Bronchial epithelial cell (primary cell): ENCODE measurements at regions not wholly inside any gene's neighbourhood (a gene's known extent, or its start where the extent isn't known, plus 50 kb on each side); places are given as distances from the start of the nearest gene placed in this dataset.

ENCODE experiments used
- DNase-seq: peaks from one replicate; pipeline ENCODE4 v3.0.0-alpha.2; 2010; ENCODE audit warnings: low read depth
- FAIRE-seq: peaks from 2 replicates; lab custom pipeline; 2011; peaks lifted over from hg19 to GRCh38; lab: Jason Lieb, UNC
- H3K27me3 ChIP-seq: 2 replicates; pipeline ENCODE4 v1.5.1; 2011; ENCODE audit warnings: low read length; ENCODE audit not compliant: control insufficient read depth, insufficient read depth
- H3K36me3 ChIP-seq: 2 replicates; pipeline ENCODE4 v1.5.1; 2011; ENCODE audit warnings: low read length; ENCODE audit not compliant: control insufficient read depth, insufficient read depth
- H3K4me3 ChIP-seq: 2 replicates; pipeline ENCODE4 v1.5.1; 2011; ENCODE audit warnings: mild to moderate bottlenecking, low read depth, low read length, control low read depth
- TF ChIP-seq, protein P1 (sequence below): IDR thresholded peaks from 2 replicates; pipeline ENCODE4 v1.5.1; 2011; ENCODE audit warnings: mild to moderate bottlenecking, moderate library complexity, low read length, control low read depth, inconsistent platforms; ENCODE audit not compliant: insufficient read depth, severe bottlenecking

DNA sequence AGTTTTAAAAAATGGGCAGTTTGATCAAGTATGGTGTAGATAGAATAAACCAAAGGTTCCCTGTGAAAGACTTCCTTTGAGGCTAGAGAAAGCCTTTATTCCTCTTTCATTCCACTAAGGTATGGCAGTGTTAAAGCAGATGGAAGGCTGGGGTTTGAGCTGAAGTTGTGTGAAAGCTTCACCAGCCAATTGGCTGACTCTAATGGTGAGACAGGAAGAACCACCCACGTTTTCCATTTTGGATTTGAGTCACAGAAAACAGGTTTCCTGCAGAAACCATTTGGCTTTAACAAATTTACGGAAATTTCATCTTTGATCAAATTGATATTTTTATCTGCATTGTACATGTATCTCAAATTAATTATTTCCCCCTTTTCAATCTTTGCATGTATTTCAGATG is 455.0 kb downstream of the PCNX1 start:
- no peak for DNase-seq
- TF ChIP-seq, protein P1, sequence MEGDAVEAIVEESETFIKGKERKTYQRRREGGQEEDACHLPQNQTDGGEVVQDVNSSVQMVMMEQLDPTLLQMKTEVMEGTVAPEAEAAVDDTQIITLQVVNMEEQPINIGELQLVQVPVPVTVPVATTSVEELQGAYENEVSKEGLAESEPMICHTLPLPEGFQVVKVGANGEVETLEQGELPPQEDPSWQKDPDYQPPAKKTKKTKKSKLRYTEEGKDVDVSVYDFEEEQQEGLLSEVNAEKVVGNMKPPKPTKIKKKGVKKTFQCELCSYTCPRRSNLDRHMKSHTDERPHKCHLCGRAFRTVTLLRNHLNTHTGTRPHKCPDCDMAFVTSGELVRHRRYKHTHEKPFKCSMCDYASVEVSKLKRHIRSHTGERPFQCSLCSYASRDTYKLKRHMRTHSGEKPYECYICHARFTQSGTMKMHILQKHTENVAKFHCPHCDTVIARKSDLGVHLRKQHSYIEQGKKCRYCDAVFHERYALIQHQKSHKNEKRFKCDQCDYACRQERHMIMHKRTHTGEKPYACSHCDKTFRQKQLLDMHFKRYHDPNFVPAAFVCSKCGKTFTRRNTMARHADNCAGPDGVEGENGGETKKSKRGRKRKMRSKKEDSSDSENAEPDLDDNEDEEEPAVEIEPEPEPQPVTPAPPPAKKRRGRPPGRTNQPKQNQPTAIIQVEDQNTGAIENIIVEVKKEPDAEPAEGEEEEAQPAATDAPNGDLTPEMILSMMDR, result no peak
- H3K36me3 ChIP-seq, result no peaks in the 10 kb centered on the region
- no peaks in the 10 kb centered on the region for H3K27me3 ChIP-seq
- no peak overlapping the region for H3K4me3 ChIP-seq
- FAIRE-seq, result no peak

DNA sequence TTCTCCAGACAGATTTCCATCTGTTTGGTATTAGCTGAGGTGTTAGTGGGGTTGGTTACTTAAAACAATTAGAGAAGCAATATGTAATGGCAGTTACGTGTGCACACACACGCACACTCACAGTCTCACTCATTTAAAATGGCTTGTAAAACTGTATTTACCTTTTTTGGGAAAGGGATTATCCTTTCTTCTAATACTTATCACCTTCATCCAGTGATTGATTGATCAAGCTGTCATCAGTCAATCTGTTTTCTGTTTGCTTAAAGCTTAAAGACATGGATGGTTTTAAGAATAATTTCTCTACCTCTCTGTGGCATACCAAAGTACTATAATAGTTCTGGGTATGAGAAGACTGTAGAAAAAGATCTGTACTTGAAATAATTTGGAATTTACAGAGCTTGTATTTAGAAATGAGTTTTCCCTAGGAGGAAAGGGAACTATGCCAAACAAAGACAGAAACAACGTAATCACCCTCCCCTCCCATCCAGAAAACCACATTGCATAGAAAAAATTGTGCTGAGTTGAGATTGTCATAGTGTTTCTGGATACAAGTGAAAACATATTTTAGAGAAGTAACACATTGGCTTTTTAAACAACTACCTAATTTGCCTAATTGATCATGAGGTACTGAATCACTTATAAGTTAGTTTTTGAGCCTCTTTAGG is 455.8 kb downstream of the PCNX1 start:
- FAIRE-seq (no peak), DNase-seq (no peak)
- Histone ChIP-seq H3K27me3 (no peaks in the 10 kb centered on the region), H3K36me3 (no peaks in the 10 kb centered on the region), H3K4me3 (no peak overlapping the region)
- TF ChIP-seq, protein P1, result no peak

DNA sequence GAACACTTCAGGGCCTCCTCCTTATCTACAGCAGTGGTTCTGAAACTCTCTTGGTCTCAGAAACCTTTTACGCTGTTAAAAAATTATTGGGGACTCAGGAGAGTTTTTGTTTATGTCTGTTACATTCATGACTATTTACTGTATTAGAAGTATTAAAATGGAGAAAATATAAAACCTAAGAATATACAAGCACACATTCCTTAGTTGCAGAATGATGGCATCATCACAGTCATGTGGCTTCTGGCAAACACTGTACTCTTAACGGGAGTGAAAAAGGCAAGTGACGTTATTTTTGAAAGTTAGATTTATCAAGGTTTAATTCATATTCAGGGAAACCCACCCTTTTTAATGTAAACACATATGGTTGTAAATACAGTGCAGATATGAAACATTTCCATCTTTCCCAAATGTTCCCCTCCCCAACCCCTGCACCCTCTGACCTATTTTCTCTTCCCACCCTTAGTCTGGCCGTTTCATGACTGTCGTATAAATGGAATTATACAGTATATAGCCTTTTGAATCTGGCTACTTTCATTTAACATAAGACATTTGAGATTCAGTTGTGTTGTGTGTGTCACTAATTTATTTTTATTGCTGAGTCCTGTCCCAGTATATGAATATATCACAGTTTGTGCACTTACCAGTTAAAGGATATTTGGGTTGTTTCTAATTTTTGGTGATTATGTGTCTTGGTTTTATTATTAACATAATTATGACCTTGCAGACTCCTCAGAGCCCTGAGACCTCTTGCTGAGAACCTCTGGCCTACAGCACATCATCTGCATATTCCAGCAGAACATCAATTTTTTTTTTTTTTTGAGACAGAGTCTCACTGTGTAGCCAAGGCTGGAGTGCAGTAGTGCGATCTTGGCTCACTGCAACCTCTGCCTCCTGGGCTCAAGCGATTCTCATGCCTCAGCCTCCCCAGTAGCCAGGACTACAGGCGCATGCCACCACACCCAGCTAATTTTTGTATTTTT is 457.0 kb downstream of the PCNX1 start:
- no peaks in the 10 kb centered on the region for H3K27me3 ChIP-seq
- H3K4me3 ChIP-seq, result no peak overlapping the region
- FAIRE-seq (no peak), DNase-seq (no peak)
- H3K36me3 ChIP-seq, result no peaks in the 10 kb centered on the region
- TF ChIP-seq, protein P1, result no peak

DNA sequence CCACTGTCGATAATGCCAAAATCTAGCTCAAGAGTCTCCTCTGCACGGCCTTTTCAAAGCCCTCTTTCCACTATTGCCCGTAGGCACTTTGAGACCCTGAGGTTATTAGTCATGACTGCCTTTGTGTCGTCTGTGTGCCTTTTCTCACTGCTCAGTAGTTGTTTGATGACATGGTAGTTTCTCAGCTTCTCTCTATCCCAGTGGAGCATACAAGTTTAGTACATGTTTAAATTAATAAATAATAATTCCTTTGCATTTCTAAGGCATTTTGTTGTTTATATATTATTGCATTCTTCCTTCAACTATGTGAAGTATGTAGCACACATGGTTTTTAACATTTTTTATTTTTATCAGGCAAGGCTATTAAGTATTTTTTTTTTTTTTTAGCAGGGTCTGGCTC is 458.1 kb downstream of the PCNX1 start:
- H3K4me3 ChIP-seq, result no peak overlapping the region
- no peak for DNase-seq
- no peaks in the 10 kb centered on the region for H3K36me3 ChIP-seq
- no peaks in the 10 kb centered on the region for H3K27me3 ChIP-seq
- no peak for FAIRE-seq
- TF ChIP-seq, protein P1, result no peak

DNA sequence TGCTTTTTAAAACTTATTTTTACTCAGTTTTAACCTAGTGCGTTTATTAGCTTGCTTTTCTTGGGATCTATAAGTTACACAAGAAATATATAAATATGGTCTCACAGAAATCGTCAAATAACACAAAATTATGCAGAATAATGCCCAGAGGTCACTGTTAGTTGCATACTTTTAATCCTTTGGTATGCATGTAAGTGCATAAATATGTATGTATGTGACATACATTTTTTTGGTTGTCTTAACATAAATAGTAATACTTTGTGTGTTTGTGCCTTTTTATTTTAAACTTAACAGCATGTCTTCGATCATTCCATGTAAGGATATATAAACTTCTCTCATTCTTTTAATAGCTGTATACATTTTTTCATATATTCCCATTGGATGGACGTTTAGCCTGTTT is 459.6 kb downstream of the PCNX1 start:
- DNase-seq (no peak), FAIRE-seq (no peak)
- Histone ChIP-seq H3K27me3 (no peaks in the 10 kb centered on the region), H3K4me3 (no peak overlapping the region), H3K36me3 (no peaks in the 10 kb centered on the region)
- TF ChIP-seq, protein P1, result no peak
